NCI-H2029 (cell line): ENCODE measurements at regions not wholly inside any gene's neighbourhood (a gene's known extent, or its start where the extent isn't known, plus 50 kb on each side); places are given as distances from the start of the nearest gene placed in this dataset.

ENCODE experiments used
- DNase-seq: peaks from one replicate; lab custom pipeline; 2025; lab: John Stamatoyannopoulos, UW

DNA sequence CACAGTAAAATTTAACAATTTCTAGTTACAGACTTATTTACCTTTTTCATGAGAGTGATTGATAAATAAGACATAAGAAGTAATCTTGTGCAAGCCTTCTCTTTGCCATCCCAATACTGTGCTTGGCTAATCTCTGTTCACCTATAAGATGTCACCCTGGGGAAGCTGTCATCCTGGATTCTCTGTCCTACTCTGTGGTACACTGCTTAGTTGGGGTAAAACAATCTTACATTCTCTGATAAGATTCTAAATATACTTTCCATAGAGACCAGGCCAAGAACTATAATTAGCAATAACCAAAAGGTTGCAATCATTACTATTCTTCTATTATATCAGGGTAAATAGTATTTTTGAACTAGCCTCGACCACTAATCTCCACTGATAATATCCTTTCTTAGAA lies 1218.3 kb upstream of the CADM2 start:
- no peak for DNase-seq

DNA sequence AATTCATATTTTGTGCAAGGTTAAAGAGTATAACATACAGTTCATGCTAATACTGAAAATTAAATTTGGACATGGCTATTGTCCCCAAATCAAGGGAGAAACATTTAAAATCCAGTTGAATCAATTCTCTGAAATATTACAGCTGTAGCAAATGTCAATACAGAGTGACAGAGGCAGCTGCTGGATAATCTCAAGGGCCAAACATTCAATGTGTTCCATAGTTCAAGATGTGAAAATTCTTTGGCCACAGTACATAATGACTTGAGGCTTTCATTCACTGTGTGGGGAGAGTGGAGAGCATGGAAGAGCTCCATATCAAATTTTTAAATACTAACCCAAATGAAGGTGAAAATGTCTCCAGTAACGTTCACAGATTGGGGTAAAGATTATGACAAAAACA lies 1192.8 kb upstream of the CADM2 start:
- DNase-seq = no peak

DNA sequence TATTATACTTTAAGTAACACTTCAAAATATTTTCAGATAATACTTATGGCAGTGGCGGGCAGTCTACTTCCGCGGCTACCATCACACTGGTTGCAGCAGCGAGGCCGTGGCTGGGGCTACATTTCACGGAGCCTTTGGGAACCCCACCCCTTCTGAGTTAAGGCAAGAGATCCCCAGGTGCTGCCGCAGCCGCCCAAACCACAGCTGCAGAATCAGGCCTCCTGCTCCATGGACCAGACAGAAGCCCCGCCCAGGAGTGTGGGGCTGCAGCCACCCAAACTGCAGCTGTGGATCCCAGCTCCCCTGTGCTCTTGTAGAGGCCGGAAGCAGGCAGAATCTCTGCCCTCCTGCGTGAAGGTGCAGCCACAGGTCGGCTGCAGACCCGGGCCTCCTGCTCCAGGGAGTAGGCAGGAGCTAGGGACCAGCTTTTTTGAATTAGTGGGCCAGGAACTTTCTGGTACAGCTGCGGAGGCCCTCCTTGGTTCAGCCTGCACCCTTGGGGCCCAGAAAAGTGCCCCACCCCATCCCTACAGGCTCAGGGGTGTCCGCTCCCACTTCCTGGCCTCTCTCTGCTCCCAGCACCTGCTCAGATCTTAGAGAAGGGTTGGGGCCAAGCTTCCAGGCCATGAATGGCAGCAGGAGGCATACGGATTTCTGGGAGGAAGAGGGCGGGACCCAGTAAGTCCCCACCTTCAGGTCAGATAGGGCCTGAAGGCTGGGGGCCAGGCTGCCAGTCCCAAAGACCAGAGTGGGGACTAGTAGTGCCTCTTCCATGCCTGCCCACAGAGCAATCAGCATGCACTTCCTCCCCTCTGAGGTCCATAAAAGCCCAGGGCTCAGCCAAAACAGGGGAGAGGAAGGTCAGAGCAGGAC lies 1188.8 kb upstream of the CADM2 start:
- DNase-seq = no peak

DNA sequence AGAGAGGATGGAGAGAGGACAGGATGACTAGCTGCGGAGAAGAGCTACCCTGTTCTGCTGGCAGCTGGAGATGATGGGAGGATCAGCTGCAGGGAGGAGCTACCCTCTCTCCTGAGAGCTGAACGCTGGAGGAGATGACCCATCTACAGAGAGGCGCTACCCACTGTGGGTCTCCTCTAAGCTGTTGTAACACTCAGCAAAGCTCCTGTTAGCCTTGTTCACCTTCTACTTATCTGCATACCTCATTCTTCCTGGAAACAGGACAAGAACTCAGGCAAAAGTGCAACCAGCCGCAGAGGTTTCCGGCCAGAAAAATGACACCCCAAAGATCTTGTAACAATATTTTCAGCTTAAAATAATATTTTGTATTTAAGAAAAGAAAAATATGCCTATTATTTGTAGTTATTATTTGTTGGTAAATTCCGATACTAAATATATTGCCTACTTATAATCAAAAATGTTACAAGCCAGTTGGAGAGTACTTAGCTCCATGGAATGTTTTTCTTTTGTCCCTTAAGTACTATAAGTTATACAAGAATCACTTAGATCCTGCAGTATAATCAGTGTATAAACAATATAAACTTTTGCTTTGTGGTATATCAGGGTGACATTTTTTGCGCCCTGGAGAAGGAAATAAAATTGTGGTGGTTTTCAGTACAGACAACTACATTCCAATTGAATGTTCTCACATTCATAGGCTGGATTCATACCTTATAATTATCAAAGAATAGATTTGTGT lies 1188.0 kb upstream of the CADM2 start:
- DNase-seq = no peak

DNA sequence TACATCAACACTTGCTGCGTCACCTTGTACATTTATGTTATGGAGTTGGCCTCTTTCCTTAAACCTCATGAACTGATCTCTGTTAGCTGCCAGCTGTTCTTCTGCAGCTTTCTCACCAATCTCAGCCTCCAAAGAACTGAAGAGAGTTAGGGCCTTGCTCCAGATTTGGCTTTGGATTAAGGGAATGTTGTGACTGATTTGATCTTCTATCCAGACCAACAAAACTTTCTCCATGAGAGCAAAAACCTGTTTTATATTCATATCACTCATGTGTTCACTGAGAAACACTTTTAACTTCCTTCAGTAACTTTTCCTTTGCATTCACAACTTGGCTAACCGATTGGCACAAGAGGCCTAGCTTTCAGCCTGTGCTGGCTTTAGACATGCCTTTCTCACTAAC lies 1156.0 kb upstream of the CADM2 start:
- no peak for DNase-seq

DNA sequence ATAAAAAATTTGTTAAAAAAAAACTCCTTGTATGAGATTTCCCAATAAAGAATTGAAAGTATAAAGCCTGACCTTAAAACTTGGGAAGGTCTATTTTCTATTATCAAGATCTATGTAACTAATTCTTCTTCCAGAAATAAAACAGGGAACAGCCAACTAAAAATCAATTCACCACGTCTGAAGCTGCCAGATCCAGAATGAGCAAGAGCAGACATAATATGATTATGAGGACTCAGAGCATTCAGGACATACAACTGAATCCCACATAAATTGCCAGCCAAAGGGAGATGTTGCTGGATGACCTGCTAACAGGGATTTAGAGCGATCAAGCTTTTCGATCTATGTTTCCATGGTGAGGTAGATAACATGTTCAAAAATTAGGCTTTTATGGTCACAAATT lies 1151.3 kb upstream of the CADM2 start:
- no peak for DNase-seq

DNA sequence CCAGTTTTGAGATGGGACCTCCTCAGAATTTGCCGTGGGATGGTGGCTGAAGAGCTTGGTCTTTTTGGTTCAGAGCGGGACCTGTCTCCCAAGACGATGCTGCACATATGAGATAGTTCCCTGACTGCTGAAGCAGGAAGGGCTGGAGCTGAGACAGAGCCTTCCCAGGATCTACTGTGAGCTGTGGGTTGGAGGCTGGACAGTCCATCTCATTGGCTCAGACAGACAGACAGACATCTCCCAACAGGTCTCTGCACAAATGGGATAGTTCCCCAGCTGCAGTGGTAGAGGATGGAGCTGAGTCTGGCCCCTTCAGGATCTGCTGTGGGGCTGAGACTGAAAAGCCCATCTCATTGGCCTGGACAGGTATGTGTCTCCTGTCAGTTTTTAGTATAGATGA lies 1145.6 kb upstream of the CADM2 start:
- DNase-seq = no peak

DNA sequence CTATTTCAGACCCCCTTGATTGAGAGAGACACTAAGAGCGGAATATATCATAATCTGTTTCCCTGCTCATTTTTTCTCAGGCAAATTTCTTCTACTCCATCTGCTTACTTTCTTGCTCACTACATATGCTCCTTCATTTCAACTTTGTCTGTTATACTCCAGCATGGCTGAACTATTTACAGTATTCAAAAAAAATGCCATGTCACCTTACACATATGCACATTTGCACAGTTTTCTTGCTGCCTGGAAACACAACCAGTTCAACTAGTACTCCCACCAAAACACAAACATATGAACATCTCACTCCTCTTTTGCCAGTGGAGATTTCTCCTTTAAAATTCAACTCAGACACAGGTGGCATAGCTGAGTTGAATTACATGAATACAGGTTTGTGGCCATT lies 1142.1 kb upstream of the CADM2 start:
- DNase-seq = no peak

DNA sequence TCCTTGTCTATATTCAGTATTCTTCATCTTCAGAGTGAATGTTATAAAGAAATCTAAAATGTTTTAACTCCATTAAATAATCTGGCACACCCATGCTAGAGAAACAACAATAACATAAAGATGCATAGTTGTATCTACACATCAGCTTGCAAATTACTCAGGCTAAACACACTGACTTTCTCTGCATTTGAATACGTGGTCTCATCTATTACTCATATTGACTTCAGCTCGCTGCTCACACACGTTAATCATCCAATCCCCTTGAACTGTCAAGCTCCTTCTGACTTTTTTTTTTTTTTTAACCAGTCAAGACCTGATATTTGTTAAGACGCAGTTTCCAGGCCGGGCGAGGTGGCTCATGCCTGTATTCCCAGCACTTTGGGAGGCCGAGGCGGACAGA lies 1137.3 kb upstream of the CADM2 start:
- no peak for DNase-seq

DNA sequence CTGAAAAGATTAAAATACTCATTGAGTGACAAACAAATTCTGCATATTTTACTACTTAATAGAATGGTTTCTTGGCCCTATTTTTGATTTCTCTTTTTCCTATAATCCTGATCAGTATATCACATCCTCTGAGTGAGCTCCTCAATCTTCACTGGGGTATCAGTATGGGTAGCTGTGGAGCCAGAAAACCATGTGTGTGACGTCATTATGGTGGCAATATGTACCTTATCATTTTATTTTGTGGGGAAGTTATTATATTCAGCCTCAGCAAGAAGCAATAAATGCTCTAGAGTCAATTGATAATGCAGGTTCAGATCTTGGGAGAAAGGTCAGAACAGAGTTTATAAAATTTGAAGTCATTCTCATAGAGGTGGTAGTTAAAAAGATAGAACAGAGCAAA lies 1135.7 kb upstream of the CADM2 start:
- DNase-seq = no peak

DNA sequence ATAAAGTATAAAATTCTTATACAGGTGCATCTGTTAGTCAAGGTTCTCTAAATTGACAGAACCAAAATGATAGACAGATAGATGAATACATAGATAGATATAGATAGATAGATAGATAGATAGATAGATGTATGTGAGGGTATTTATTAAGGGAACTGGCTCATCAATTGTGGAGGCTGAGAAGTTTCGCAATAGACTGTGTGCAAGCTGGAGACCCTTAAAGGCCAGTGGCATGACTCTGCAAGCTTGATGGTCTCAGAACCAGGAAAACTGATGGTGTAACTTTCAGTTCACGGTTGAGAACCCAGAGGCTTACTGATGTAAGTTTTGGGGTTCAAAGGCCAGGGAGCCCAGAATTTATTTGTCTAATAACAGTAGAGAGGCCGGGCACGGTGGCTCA lies 1123.7 kb upstream of the CADM2 start:
- no peak for DNase-seq

DNA sequence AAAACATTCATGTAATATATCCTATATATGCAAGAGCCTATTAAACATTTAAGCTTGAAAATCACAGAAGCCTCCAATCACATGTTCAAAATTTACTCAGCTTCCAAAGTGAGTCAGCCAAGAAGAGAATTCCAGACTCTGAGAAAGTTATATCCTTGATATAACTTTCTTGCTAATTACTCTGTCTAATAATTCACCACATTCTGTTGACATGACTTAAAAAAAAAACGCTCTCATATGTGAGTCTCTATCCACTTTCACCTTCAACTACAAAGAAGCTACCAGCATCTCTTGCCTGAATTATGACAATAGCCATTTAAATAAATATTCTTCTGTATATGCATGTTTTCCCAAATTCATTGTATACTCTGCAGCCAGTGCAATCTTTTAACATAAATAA lies 1116.3 kb upstream of the CADM2 start:
- DNase-seq = no peak

DNA sequence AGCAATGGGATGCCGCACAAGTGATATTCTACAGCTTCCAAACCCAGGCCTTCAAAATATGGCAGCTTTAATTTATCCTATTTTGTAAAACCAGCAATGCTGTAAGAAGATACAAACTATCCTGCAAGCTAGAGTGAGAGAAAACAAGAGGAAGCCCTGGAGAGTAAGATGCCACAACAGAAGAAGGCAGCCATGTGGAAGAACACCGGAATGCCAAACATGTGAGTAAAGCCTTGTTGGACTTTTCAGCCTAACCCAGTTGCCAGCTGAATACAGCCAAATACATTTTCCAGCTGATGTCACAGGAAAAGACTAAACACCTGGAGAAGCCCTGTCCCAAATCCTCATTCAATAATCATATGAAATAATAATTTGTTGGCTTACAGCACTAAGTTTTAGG lies 1115.1 kb upstream of the CADM2 start:
- no peak for DNase-seq

DNA sequence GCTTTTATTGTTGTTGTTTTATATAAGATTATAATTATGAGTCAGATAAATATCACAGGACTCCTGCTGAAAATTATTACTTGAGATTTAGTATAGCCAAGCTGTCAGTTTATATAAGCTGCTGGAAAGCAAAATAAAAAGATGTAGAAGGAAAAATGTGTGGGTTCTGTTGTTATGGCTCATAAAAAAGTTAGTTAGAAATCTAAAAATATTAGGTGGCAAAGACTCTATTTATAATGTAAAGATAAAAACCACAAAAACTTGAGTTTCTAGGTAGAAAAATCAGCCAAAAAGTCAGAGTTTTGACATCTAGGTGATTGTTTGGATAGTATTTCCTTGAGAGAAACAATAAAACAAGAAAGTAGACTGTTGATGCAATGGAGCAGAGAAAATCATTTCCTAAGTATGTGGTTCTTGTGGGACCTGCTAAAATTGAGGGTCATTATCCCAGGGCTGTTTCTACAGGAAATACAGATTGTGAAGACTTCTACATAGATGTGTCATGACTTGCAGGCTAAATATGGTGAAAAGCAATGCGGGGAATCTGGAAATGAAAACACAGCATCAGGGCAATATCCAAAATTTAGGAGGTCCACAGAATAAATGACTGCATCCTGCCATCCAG lies 1109.6 kb upstream of the CADM2 start:
- no peak for DNase-seq

DNA sequence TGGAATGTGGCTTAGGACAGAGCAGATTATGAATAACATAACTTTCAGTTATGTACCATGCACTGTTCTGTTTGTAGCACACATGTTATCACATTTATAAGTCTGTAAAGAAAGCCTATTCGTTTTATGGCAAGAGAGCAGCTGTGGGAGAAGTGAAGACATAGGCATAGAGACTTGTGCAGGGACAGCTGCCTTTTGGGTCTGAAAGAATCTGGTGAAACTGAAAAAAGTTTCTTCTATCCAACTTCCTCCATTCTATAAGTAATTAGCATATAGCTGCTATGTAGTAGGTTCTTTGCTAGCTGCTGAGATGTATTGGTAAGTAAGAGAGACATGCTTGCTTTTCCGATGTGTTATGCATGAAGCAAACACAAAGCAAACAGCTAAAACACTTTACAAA lies 1095.4 kb upstream of the CADM2 start:
- no peak for DNase-seq

DNA sequence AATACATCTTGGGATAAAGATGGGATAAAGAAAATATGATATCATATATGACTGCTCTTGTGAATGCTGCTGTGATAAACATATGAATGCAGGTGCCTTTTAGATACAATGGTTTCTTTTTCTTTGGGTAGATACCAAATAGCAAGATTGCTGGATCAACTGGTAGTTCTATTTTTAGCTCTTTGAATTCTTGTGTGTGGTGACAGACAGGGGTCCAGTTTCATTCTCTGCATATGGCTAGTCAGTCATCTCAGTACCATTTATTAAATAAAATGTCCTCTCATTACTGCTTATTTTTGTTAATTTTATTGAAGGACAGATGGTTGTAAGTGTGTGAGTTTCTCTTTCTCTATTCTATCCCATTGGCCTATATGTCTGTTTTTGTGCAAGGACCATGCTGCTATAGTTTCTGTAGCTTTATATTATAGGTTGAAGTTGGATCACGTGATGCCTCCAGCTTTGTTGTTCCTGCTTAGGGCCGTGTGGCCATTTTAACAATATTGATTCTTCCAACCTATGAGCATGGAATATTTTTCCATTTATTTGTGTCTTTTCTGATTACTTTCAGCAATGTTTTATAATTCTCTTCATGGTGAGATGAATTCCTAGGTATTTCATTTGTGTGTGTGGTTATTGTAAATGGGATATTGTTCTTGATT lies 1089.8 kb upstream of the CADM2 start:
- DNase-seq = no peak

DNA sequence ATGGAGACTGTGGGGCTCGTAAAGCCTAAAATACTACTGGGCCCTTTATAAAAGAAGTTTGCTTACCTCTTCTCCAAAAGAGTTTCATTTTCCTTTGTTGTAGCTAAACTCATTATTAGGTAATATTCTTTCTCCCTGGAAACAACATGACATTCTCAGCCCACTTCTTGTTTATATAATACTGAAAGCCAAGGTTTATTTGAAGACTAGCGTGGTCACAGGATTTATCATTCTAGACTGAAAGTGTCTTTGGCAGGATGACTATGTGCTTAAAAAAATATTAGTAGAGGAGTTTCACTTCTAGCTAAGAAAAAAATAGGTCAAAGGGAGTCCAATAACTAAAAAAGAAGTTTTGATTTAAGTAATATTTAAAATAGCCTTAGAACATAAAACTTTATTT lies 1085.2 kb upstream of the CADM2 start:
- no peak for DNase-seq

DNA sequence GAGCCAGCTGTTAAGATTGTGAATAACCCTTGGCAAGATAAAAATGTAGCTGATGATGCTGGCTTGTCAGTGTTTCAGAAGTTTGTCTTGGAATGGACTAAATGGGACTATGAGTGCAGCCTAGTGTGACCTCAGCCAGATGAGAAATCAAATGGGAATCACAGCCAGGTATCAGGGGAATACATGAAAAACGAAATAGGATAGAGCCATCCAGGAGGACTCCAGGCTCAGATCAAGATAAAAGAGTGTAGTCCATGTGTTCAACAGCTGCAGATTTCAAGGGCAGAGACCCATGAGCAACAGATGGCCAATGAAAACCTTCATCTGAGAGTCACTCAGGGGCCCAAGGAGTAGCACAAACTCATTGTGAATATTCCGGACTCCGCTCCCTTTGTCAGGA lies 1080.9 kb upstream of the CADM2 start:
- no peak for DNase-seq

DNA sequence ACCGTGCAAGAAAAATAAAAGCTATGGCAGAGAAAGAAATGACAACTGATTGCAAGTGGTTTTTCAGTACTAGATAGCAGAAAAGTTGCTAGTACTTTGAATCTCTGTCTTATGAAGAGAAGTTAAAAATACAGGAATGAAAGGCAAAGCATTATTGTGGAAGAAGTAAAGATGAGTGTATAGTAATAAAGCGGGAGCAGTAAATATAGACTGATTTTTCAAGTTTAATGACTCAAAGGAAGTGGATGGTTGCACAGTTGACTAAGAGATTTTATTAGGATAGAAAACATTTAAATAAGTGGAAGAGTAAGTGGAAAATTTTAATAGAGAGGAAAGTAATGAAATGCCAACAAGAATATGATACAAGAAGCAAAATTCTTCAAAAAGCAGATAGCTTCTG lies 1076.1 kb upstream of the CADM2 start:
- no peak for DNase-seq

DNA sequence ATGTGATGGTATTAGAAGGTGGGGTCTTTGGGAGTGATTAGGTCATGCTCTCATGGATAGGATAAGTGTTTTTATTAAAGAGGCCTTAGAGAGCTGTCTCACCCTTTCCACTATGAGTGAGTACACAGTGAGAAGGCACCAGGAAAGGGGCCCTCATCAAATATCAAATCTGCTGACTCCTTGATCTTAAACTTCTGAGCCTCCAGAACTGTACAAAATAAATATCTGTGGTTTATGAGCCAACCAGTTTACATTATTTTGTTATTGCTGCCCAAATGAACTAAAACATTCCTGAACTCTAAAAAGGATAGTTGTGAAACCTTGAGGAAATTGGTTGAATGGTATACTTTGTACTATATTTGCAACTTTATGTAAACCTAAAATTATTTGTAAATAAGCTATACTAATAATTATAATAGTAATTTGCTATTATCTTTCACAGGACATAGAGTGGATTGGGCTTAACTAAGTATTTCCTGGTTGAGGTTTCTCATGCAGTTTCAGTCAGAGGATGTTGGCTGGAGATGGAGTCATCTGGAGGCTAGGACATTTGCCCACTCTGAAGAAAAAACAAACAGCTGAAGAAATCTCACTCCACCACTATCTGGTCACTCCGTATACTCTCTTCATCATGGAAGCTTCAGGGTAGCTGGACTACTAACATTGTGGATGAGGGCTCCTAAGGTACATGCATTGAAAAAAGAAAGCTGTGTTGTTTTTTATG lies 1068.6 kb upstream of the CADM2 start:
- no peak for DNase-seq

DNA sequence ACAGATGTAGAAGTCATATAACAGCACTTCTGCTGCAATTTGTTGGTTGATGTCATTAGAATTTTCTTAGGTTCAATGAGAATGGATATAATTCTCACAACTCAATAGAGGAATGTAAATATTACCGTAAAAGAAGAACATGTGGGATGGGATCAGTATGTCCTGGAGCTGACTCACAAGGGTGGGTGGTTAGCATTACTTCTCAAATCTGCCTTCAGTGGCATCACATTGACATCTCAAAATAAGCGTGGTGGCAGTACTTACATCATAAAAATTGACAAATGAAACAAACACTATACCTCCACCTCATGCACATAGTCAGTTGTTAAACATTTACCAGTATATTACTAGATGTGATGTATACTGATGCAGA lies 1068.0 kb upstream of the CADM2 start:
- DNase-seq = no peak

DNA sequence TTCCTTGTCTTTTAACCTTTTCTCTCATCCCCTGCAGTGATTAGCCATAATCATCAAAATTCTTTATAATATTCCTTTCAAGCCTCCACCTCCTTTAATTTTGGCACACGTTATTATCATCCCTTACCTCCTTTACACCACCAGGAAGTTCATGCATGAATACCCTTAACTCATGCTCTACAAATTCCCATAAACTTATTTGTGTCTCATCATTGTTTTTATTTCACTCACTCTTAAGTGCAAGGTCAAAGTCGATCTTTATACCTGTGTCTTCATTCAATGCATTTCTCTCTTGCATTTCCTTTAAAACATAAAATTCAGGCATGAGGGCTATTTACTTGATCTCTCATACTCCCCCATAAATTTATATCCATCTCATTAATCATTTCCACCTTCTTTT lies 1064.6 kb upstream of the CADM2 start:
- no peak for DNase-seq
